ENCODE measurements at regions not wholly inside any gene's neighbourhood (a gene's known extent, or its start where the extent isn't known, plus 50 kb on each side); places are given as distances from the start of the nearest gene placed in this dataset.

DNA sequence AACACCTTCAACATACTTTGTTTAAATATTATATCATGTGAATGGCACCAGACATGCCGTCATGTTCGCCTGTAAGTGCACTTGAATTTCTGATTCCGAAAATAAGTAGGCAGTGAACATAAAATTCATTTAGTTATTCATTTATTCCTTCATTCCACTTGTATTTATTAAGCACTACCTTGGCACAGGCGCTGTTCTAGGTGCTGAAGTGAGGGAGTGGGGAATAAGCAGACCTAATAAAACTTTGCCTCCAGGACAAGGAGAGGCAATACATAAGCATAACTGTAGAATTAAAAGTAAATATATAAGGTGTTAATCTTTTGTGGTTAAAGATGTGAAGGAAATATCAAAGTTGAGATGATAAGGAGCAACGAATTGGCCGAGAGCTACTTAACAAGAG lies 297.4 kb downstream of the TENT4A start:
- TF ChIP-seq CTCF (IDR thresholded peaks at IDR 0.05) (no peak), POLR2A (IDR thresholded peaks at IDR 0.05) (no peak)

Measured in esophagus squamous epithelium (tissue), 4 donors.